ENCODE measurements at regions not wholly inside any gene's neighbourhood (a gene's known extent, or its start where the extent isn't known, plus 50 kb on each side); places are given as distances from the start of the nearest gene placed in this dataset.

DNA sequence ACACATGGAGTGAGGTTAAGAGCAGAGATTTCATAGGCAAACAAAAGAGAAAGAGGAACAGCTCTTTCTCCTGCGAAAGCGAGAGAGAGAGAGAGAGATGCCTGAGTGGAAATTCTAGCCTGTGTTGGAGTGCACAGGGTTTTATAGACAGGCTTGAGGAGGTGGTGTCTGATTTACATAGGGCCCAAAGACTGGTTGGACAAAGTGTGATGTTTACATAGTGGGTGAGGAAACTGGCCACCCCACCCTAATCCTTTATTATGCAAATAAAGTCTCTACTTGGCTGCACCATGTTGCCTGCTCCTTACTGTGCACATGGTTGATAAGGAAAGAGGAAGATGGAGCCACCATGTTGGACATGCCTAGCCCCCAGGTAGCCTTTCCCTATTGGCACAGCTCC, 967.8 kb upstream of the SORCS1 start:
- TF ChIP-seq TAF1 (IDR thresholded peaks at IDR 0.05; ENCODE audit: low read depth) = no peak
- no peak for TF ChIP-seq RAD21 (IDR thresholded peaks at IDR 0.05; ENCODE audit: low read depth)
- no peak for TF ChIP-seq NFIC (IDR thresholded peaks at IDR 0.05)
- no peak for TF ChIP-seq EP300 (IDR thresholded peaks at IDR 0.05; ENCODE audit: borderline replicate concordance)

Measured in Ishikawa (cell line).